PC-9 (cell line): ENCODE measurements at regions not wholly inside any gene's neighbourhood (a gene's known extent, or its start where the extent isn't known, plus 50 kb on each side); places are given as distances from the start of the nearest gene placed in this dataset.
A peak's percentile ranks its signal among the peaks of the same experiment; 100 is the strongest.
"Not testable (repeated sequence)": the region's sequence is repeated elsewhere in the genome, so short reads cannot be mapped to it uniquely, and the experiment has no call there.

Experiments
- BruUV-seq: library from RNA; stranded (reverse); fragments of 400-500 nt; replicated peaks from 2 replicates; lab custom pipeline; 2021; lab: Mats Ljungman, UMichigan
- CTCF ChIA-PET: fragments of 300-600 bp; sonication (Branson Sonifier 250); formaldehyde crosslinking; loops from one replicate; lab custom pipeline; 2022; ENCODE audit warnings: antibody characterized with exemption; lab: Charles Lee
- POLR2A ChIA-PET: fragments of 300-600 bp; sonication (Branson Sonifier 250); formaldehyde crosslinking; loops from one replicate; lab custom pipeline; 2022; ENCODE audit warnings: antibody characterized with exemption; ENCODE audit not compliant: unreplicated experiment; lab: Charles Lee
- DNase-seq, 2 experiments: peaks; one replicate each; pipeline versions ENCODE4 v3.0.0 to v3.0.0-alpha.2; 2015 to 2022; ENCODE audit warnings: mixed read lengths in 1 of 2
- H2AFZ ChIP-seq: fragments of 200-600 bp; sonication (generic); 2 replicates; pipeline ENCODE4 v1.8.1; 2017; ENCODE audit warnings: antibody characterized with exemption
- H3F3A ChIP-seq: fragments of 200-600 bp; sonication (generic); 2 replicates; pipeline ENCODE4 v1.8.1; 2017; ENCODE audit warnings: antibody characterized with exemption, mild to moderate bottlenecking, low read depth; ENCODE audit not compliant: insufficient read depth
- H3K27ac ChIP-seq: fragments of 200-600 bp; sonication (generic); 2 replicates; pipeline ENCODE4 v1.6.1; 2016; ENCODE audit warnings: mixed run types
- H3K27me3 ChIP-seq: fragments of 200-600 bp; sonication (generic); 2 replicates; pipeline ENCODE4 v1.6.1; 2016; ENCODE audit warnings: low read depth, mixed run types; ENCODE audit not compliant: insufficient read depth
- H3K36me3 ChIP-seq: fragments of 200-600 bp; sonication (generic); 2 replicates; pipeline ENCODE4 v1.6.1; 2016; ENCODE audit warnings: low read depth, mixed run types
- H3K4me1 ChIP-seq: fragments of 200-600 bp; sonication (generic); replicated peaks from 2 replicates; pipeline ENCODE4 v1.6.1; 2016; ENCODE audit warnings: mixed run types; ENCODE audit not compliant: insufficient read depth
- H3K4me2 ChIP-seq: fragments of 200-600 bp; sonication (generic); 2 replicates; pipeline ENCODE4 v1.6.1; 2017; ENCODE audit warnings: mixed run types
- H3K4me3 ChIP-seq: fragments of 200-600 bp; sonication (generic); 2 replicates; pipeline ENCODE4 v1.6.1; 2016; ENCODE audit warnings: mixed run types
- H3K79me2 ChIP-seq: fragments of 200-600 bp; sonication (generic); 2 replicates; pipeline ENCODE4 v1.6.1; 2017; ENCODE audit warnings: low read depth, mixed run types
- H3K9me2 ChIP-seq: fragments of 200-600 bp; sonication (generic); 2 replicates; pipeline ENCODE4 v1.8.1; 2017; ENCODE audit warnings: mild to moderate bottlenecking; ENCODE audit not compliant: insufficient read depth
- H3K9me3 ChIP-seq: fragments of 200-600 bp; sonication (generic); 2 replicates; pipeline ENCODE4 v1.8.1; 2016; ENCODE audit warnings: low read depth; ENCODE audit not compliant: insufficient read depth
- H4K20me1 ChIP-seq: fragments of 200-600 bp; sonication (generic); 2 replicates; pipeline ENCODE4 v1.8.1; 2017; ENCODE audit not compliant: insufficient read depth
- EZH2 ChIP-seq: fragments of 200-600 bp; sonication (generic); IDR thresholded peaks from 2 replicates; pipeline ENCODE4 v1.8.0; 2017; ENCODE audit warnings: antibody characterized with exemption, low read depth
- intact Hi-C: fragments of 100-400 bp; cut with micrococcal nuclease; formaldehyde crosslinking; loops from one replicate; pipeline ENCODE4 v1.10.0; 2022; ENCODE audit not compliant: unreplicated experiment
- TF ChIP-seq, protein P1 (sequence below): fragments of 200-600 bp; sonication (generic); conservative IDR thresholded peaks from 2 replicates; pipeline ENCODE4 v1.6.1; 2017; ENCODE audit warnings: mixed run types, antibody characterized with exemption, mild to moderate bottlenecking, moderate library complexity

- POLR2A ChIA-PET = no interaction called here
- no peak for DNase-seq
- BruUV-seq = no TSS peak
Measured at GRCh38 chr6:6878887-6879585, 228.7 kb upstream of the RREB1 start.

DNA sequence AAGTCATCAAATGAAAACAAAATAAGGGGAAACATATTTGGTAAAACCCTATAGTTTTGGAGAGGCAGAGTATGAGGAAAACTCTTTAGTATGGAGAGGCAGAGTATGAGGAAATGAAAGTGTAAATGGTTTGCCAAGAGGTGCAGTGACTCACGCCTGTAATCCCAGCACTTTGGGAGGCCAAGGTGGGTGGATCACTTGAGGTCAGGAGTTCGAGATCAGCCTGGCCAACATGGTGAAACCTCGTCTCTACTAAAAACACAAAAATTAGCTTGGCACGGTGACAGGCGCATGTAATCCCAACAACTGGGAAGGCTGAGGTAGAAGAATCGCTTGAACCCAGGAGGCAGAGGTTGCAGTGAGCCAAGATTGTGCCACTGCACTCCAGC, 228.2 kb upstream of the RREB1 start:
- H3K4me2 ChIP-seq, H3K9me2 ChIP-seq, H3K27me3 ChIP-seq, H3K36me3 ChIP-seq, H3K9me3 ChIP-seq, BruUV-seq, CTCF ChIA-PET, H3K79me2 ChIP-seq, intact Hi-C loops, POLR2A ChIA-PET, H3K4me3 ChIP-seq, H2AFZ ChIP-seq, H4K20me1 ChIP-seq: not testable (repeated sequence)
- DNase-seq = peak; percentile 22 to 43
- peaks cover 44% of the 10 kb centered on the region for H3K4me1 ChIP-seq
- H3K27ac ChIP-seq = peak overlapping the region; percentile 53
- peaks cover 49% of the 10 kb centered on the region for H3F3A ChIP-seq

More at GRCh38 chr6:6878887-6879585, 228.7 kb upstream of the RREB1 start:
- Histone ChIP-seq H3K4me3 (no peak overlapping the region), H3F3A (peaks cover 49% of the 10 kb centered on the region), H3K36me3 (no peaks in the 10 kb centered on the region), H4K20me1 (no peaks in the 10 kb centered on the region), H3K4me1 (peaks cover 44% of the 10 kb centered on the region), H3K9me2 (no peaks in the 10 kb centered on the region), H3K9me3 (no peaks in the 10 kb centered on the region), H3K4me2 (no peak overlapping the region), H3K27me3 (no peaks in the 10 kb centered on the region), H3K79me2 (no peaks in the 10 kb centered on the region), H3K27ac (peak overlapping the region; percentile 53), H2AFZ (no peak overlapping the region)
- CTCF ChIA-PET = no interaction called here
- intact Hi-C loops = no loop called here
- TF ChIP-seq, protein P1, sequence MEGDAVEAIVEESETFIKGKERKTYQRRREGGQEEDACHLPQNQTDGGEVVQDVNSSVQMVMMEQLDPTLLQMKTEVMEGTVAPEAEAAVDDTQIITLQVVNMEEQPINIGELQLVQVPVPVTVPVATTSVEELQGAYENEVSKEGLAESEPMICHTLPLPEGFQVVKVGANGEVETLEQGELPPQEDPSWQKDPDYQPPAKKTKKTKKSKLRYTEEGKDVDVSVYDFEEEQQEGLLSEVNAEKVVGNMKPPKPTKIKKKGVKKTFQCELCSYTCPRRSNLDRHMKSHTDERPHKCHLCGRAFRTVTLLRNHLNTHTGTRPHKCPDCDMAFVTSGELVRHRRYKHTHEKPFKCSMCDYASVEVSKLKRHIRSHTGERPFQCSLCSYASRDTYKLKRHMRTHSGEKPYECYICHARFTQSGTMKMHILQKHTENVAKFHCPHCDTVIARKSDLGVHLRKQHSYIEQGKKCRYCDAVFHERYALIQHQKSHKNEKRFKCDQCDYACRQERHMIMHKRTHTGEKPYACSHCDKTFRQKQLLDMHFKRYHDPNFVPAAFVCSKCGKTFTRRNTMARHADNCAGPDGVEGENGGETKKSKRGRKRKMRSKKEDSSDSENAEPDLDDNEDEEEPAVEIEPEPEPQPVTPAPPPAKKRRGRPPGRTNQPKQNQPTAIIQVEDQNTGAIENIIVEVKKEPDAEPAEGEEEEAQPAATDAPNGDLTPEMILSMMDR = no peak
- no peak for TF ChIP-seq EZH2

DNA sequence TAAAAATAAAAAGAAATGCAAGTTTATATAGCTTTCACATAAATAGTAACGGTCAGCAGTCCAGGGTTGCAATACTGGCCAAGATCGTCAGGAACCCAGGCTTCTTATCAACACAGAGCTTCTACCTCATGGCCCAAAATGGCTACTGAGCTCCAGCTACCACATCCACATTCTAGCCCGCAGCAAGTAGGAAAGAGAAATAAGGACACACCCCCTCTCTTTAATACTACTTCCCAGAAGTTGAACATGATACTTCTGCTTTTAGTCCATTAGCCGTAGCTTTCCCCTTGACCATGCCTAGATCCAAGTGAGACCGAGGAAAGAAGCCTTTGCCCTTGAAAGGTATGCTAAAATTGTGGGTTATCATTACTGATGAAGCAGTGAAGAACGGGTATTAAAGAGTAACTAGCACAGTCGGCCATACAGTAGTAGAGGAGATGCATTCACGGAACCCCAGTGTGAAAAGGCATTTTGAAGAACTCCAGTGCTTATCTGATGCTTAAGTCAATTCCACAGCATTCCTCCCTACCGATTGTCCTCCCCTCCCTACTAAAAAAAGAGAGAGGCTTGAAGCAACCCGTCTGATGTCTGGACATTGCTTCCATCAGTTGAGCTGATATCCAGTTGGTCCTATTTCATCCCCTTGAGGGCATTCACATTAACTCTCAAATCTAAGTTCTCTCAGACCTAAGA, 226.9 kb upstream of the RREB1 start:
- H2AFZ ChIP-seq = no peak overlapping the region
- POLR2A ChIA-PET = interaction anchor here (0.5 to 0.7 kb wide), 2 partner anchors 128 to 155 kb away, joined by 4 to 5 read pairs; no protein-coding TSS in a partner anchor
- intact Hi-C loops = no loop called here
- no TSS peak for BruUV-seq
- peak overlapping the region; percentile 55; the same call in 1 of the 2 replicates for H3K27ac ChIP-seq
- CTCF ChIA-PET = no interaction called here
- H3K36me3 ChIP-seq = no peaks in the 10 kb centered on the region
- DNase-seq = no peak
- H3F3A ChIP-seq = peaks cover 45% of the 10 kb centered on the region
- H3K27me3 ChIP-seq = no peaks in the 10 kb centered on the region
- no peaks in the 10 kb centered on the region for H3K79me2 ChIP-seq
- H3K4me2 ChIP-seq = no peak overlapping the region
- H4K20me1 ChIP-seq = no peaks in the 10 kb centered on the region
- H3K9me3 ChIP-seq = no peaks in the 10 kb centered on the region
- no peak overlapping the region for H3K4me3 ChIP-seq
- TF ChIP-seq, protein P1 = no peak
- TF ChIP-seq EZH2 = no peak
- H3K9me2 ChIP-seq = no peaks in the 10 kb centered on the region
- peaks cover 44% of the 10 kb centered on the region for H3K4me1 ChIP-seq
